ENCODE measurements at regions not wholly inside any gene's neighbourhood (a gene's known extent, or its start where the extent isn't known, plus 50 kb on each side); places are given as distances from the start of the nearest gene placed in this dataset.

GRCh38 chr12:24396224-24396623 lies 446.8 kb upstream of the SOX5 start:
- TF ChIP-seq GATA3 (IDR thresholded peaks at IDR 0.05; ENCODE audit: low read depth, low read length) (no peak), GATA2 (IDR thresholded peaks at IDR 0.05; ENCODE audit: low read depth, low read length) (no peak)

- TF ChIP-seq GATA3 (IDR thresholded peaks at IDR 0.05; ENCODE audit: low read depth, low read length) (no peak), GATA2 (IDR thresholded peaks at IDR 0.05; ENCODE audit: low read depth, low read length) (no peak)
Measured at GRCh38 chr12:24394246-24394645, 444.8 kb upstream of the SOX5 start.

- no peak for TF ChIP-seq GATA2 (IDR thresholded peaks at IDR 0.05; ENCODE audit: low read depth, low read length)
- TF ChIP-seq GATA3 (IDR thresholded peaks at IDR 0.05; ENCODE audit: low read depth, low read length), result no peak
Measured at GRCh38 chr12:24393071-24393470, 443.6 kb upstream of the SOX5 start.

- TF ChIP-seq GATA3 (IDR thresholded peaks at IDR 0.05; ENCODE audit: low read depth, low read length), result no peak
- no peak for TF ChIP-seq GATA2 (IDR thresholded peaks at IDR 0.05; ENCODE audit: low read depth, low read length)
Measured at GRCh38 chr12:24389394-24389793, 439.9 kb upstream of the SOX5 start.

GRCh38 chr12:24387381-24387780 lies 437.9 kb upstream of the SOX5 start:
- TF ChIP-seq GATA2 (IDR thresholded peaks at IDR 0.05; ENCODE audit: low read depth, low read length) (no peak), GATA3 (IDR thresholded peaks at IDR 0.05; ENCODE audit: low read depth, low read length) (no peak)

- TF ChIP-seq GATA3 (IDR thresholded peaks at IDR 0.05; ENCODE audit: low read depth, low read length) (no peak), GATA2 (IDR thresholded peaks at IDR 0.05; ENCODE audit: low read depth, low read length) (no peak)
Measured at GRCh38 chr12:24386836-24387235, 437.4 kb upstream of the SOX5 start.

- TF ChIP-seq GATA3 (IDR thresholded peaks at IDR 0.05; ENCODE audit: low read depth, low read length) (no peak), GATA2 (IDR thresholded peaks at IDR 0.05; ENCODE audit: low read depth, low read length) (no peak)
Measured at GRCh38 chr12:24381790-24382189, 432.3 kb upstream of the SOX5 start.

GRCh38 chr12:24379861-24380521 lies 430.5 kb upstream of the SOX5 start:
- TF ChIP-seq GATA3 (IDR thresholded peaks at IDR 0.05; ENCODE audit: low read depth, low read length), result no peak
- TF ChIP-seq GATA2 (IDR thresholded peaks at IDR 0.05; ENCODE audit: low read depth, low read length), result no peak

- TF ChIP-seq GATA3 (IDR thresholded peaks at IDR 0.05; ENCODE audit: low read depth, low read length) (no peak), GATA2 (IDR thresholded peaks at IDR 0.05; ENCODE audit: low read depth, low read length) (no peak)
Measured at GRCh38 chr12:24379433-24379832, 430.0 kb upstream of the SOX5 start.

- no peak for TF ChIP-seq GATA2 (IDR thresholded peaks at IDR 0.05; ENCODE audit: low read depth, low read length)
- no peak for TF ChIP-seq GATA3 (IDR thresholded peaks at IDR 0.05; ENCODE audit: low read depth, low read length)
Measured at GRCh38 chr12:24378548-24379407, 429.3 kb upstream of the SOX5 start.

- TF ChIP-seq GATA3 (IDR thresholded peaks at IDR 0.05; ENCODE audit: low read depth, low read length) (no peak), GATA2 (IDR thresholded peaks at IDR 0.05; ENCODE audit: low read depth, low read length) (no peak)
Measured at GRCh38 chr12:24374452-24374851, 425.0 kb upstream of the SOX5 start.

GRCh38 chr12:24373004-24373403 lies 423.5 kb upstream of the SOX5 start:
- TF ChIP-seq GATA2 (IDR thresholded peaks at IDR 0.05; ENCODE audit: low read depth, low read length) (no peak), GATA3 (IDR thresholded peaks at IDR 0.05; ENCODE audit: low read depth, low read length) (no peak)

- TF ChIP-seq GATA2 (IDR thresholded peaks at IDR 0.05; ENCODE audit: low read depth, low read length) (no peak), GATA3 (IDR thresholded peaks at IDR 0.05; ENCODE audit: low read depth, low read length) (no peak)
Measured at GRCh38 chr12:24366514-24366913, 417.0 kb upstream of the SOX5 start.

GRCh38 chr12:24364921-24365320 lies 415.5 kb upstream of the SOX5 start:
- TF ChIP-seq GATA3 (IDR thresholded peaks at IDR 0.05; ENCODE audit: low read depth, low read length) (no peak), GATA2 (IDR thresholded peaks at IDR 0.05; ENCODE audit: low read depth, low read length) (no peak)

- TF ChIP-seq GATA2 (IDR thresholded peaks at IDR 0.05; ENCODE audit: low read depth, low read length), result no peak
Measured at GRCh38 chr12:24363177-24363754, 413.8 kb upstream of the SOX5 start.

Data from SH-SY5Y (cell line).